A673 (cell line): ENCODE measurements at regions not wholly inside any gene's neighbourhood (a gene's known extent, or its start where the extent isn't known, plus 50 kb on each side); places are given as distances from the start of the nearest gene placed in this dataset.

Experiments used
- EZH2 ChIP-seq: fragments of 200-600 bp; sonication (generic); IDR thresholded peaks from 2 replicates; pipeline ENCODE4 v1.6.1; 2017; ENCODE audit warnings: borderline replicate concordance, low read depth, mild to moderate bottlenecking, mixed read lengths, antibody characterized with exemption, low read length; ENCODE audit not compliant: poor library complexity, severe bottlenecking
- TF ChIP-seq, protein P1 (sequence below): fragments of 300-800, 200-600 bp; sonication (generic); conservative IDR thresholded peaks from 2 replicates; pipeline ENCODE4 v1.5.1; 2017; ENCODE audit warnings: low read depth, mild to moderate bottlenecking, antibody characterized with exemption, low read length, moderate library complexity, mixed read lengths

GRCh38 chr2:63665091-63665490 lies 76.3 kb downstream of the MDH1 start:
- TF ChIP-seq, protein P1, sequence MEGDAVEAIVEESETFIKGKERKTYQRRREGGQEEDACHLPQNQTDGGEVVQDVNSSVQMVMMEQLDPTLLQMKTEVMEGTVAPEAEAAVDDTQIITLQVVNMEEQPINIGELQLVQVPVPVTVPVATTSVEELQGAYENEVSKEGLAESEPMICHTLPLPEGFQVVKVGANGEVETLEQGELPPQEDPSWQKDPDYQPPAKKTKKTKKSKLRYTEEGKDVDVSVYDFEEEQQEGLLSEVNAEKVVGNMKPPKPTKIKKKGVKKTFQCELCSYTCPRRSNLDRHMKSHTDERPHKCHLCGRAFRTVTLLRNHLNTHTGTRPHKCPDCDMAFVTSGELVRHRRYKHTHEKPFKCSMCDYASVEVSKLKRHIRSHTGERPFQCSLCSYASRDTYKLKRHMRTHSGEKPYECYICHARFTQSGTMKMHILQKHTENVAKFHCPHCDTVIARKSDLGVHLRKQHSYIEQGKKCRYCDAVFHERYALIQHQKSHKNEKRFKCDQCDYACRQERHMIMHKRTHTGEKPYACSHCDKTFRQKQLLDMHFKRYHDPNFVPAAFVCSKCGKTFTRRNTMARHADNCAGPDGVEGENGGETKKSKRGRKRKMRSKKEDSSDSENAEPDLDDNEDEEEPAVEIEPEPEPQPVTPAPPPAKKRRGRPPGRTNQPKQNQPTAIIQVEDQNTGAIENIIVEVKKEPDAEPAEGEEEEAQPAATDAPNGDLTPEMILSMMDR, result no peak
- TF ChIP-seq EZH2, result no peak
